Fibroblast of lung (primary cell): ENCODE measurements at regions not wholly inside any gene's neighbourhood (a gene's known extent, or its start where the extent isn't known, plus 50 kb on each side); places are given as distances from the start of the nearest gene placed in this dataset.

Experiments
- DNase-seq, 2 donors: peaks; one replicate each; pipeline versions ENCODE4 v3.0.0 to v3.0.0-alpha.2; 2010; ENCODE audit warnings: low read depth in 2 of 2
- H2AFZ ChIP-seq: 2 replicates; pipeline ENCODE4 v1.5.1; 2012; ENCODE audit warnings: low read length, control low read depth, inconsistent platforms
- H3K27ac ChIP-seq: 2 replicates; pipeline ENCODE4 v1.5.1; 2011; ENCODE audit warnings: low read length, control low read depth; ENCODE audit not compliant: insufficient read depth
- H3K27me3 ChIP-seq: 2 replicates; pipeline ENCODE4 v1.5.1; 2011; ENCODE audit warnings: mild to moderate bottlenecking, low read length; ENCODE audit not compliant: control insufficient read depth, insufficient read depth
- H3K36me3 ChIP-seq: 2 replicates; pipeline ENCODE4 v1.5.1; 2011; ENCODE audit warnings: low read length; ENCODE audit not compliant: control insufficient read depth, insufficient read depth
- H3K4me1 ChIP-seq: 2 replicates; pipeline ENCODE4 v1.5.1; 2011; ENCODE audit warnings: low read length; ENCODE audit not compliant: control insufficient read depth, insufficient read depth; ENCODE audit errors: extremely low read depth
- H3K4me2 ChIP-seq: 2 replicates; pipeline ENCODE4 v1.5.1; 2011; ENCODE audit warnings: low read length, control low read depth; ENCODE audit not compliant: insufficient read depth; ENCODE audit errors: extremely low read depth
- H3K4me3 ChIP-seq, 4 experiments: fragments of 200-600 bp in 1 of 4; sonication (generic) in 1 of 4; replicated peaks in 1 of 4; 2 replicates each; pipeline ENCODE4 v1.5.1; 2011 to 2016; ENCODE audit warnings: low read length in 4 of 4, low read depth in 3 of 4, mild to moderate bottlenecking in 3 of 4, control low read depth in 2 of 4, inconsistent platforms in 1 of 4, mixed read lengths in 1 of 4; ENCODE audit not compliant: insufficient read depth in 1 of 4; ENCODE audit errors: control extremely low read depth in 1 of 4
- H3K79me2 ChIP-seq: 2 replicates; pipeline ENCODE4 v1.5.1; 2012; ENCODE audit warnings: mild to moderate bottlenecking, low read length, inconsistent platforms; ENCODE audit not compliant: control insufficient read depth, insufficient read depth
- H3K9ac ChIP-seq: 2 replicates; pipeline ENCODE4 v1.5.1; 2011; ENCODE audit warnings: mild to moderate bottlenecking, low read length, control low read depth; ENCODE audit not compliant: insufficient read depth
- H3K9me3 ChIP-seq: 2 replicates; pipeline ENCODE4 v1.5.1; 2012; ENCODE audit warnings: low read depth, low read length; ENCODE audit not compliant: control insufficient read depth, insufficient read depth
- H4K20me1 ChIP-seq: 2 replicates; pipeline ENCODE4 v1.5.1; 2011; ENCODE audit warnings: low read length; ENCODE audit not compliant: control insufficient read depth, insufficient read depth; ENCODE audit errors: extremely low read depth
- CTCF ChIP-seq, 2 donors: IDR thresholded peaks in 1 of 2; conservative IDR thresholded peaks in 1 of 2; 1 replicate in 1 of 2; 2 replicates in 1 of 2; pipeline ENCODE4 v1.5.1; 2011 to 2012; ENCODE audit warnings: low read length in 2 of 2, control low read depth in 1 of 2, inconsistent platforms in 1 of 2, low read depth in 1 of 2, mild to moderate bottlenecking in 1 of 2
- EZH2 ChIP-seq: IDR thresholded peaks from 2 replicates; pipeline ENCODE4 v1.5.1; 2012; ENCODE audit warnings: low read length, control low read depth, mild to moderate bottlenecking; ENCODE audit errors: missing control alignments

GRCh38 chr21:34272321-34272720 is 91.5 kb upstream of the KCNE2 start:
- Histone ChIP-seq H3K27me3 (peaks cover 2% of the 10 kb centered on the region), H3K27ac (no peak overlapping the region), H4K20me1 (no peaks in the 10 kb centered on the region), H3K9me3 (no peaks in the 10 kb centered on the region), H3K79me2 (no peaks in the 10 kb centered on the region), H3K9ac (no peak overlapping the region), H3K4me2 (no peak overlapping the region), H3K36me3 (no peaks in the 10 kb centered on the region), H3K4me1 (no peaks in the 10 kb centered on the region), H3K4me3 (no peak overlapping the region), H2AFZ (no peak overlapping the region)
- DNase-seq = no peak
- TF ChIP-seq CTCF (conservative IDR thresholded peaks at IDR 0.05 in 1 of 2, IDR thresholded peaks at IDR 0.05 in 1 of 2; ENCODE audit: low read depth in 1 of 2, low read length in 2 of 2) (no peak), EZH2 (no peak)

GRCh38 chr21:34274001-34274400 is 89.8 kb upstream of the KCNE2 start:
- Histone ChIP-seq H3K36me3 (no peaks in the 10 kb centered on the region), H3K4me3 (no peak overlapping the region), H3K9ac (no peak overlapping the region), H3K27ac (no peak overlapping the region), H3K27me3 (peaks cover 2% of the 10 kb centered on the region), H4K20me1 (no peaks in the 10 kb centered on the region), H3K4me1 (no peaks in the 10 kb centered on the region), H3K79me2 (no peaks in the 10 kb centered on the region), H3K4me2 (no peak overlapping the region), H2AFZ (no peak overlapping the region), H3K9me3 (no peaks in the 10 kb centered on the region)
- DNase-seq = peak in 1 of 2 donors; percentile 61
- TF ChIP-seq EZH2 (no peak), CTCF (conservative IDR thresholded peaks at IDR 0.05 in 1 of 2, IDR thresholded peaks at IDR 0.05 in 1 of 2; ENCODE audit: low read depth in 1 of 2, low read length in 2 of 2) (no peak)

- no peak overlapping the region for H3K4me3 ChIP-seq
- no peaks in the 10 kb centered on the region for H3K79me2 ChIP-seq
- H4K20me1 ChIP-seq = no peaks in the 10 kb centered on the region
- H3K27ac ChIP-seq = no peak overlapping the region
- peak in 1 of 2 donors; percentile 5 for DNase-seq
- no peak for TF ChIP-seq CTCF (conservative IDR thresholded peaks at IDR 0.05 in 1 of 2, IDR thresholded peaks at IDR 0.05 in 1 of 2; ENCODE audit: low read depth in 1 of 2, low read length in 2 of 2)
- no peak for TF ChIP-seq EZH2
- no peak overlapping the region for H2AFZ ChIP-seq
- no peaks in the 10 kb centered on the region for H3K9me3 ChIP-seq
- no peaks in the 10 kb centered on the region for H3K36me3 ChIP-seq
- H3K9ac ChIP-seq = no peak overlapping the region
- H3K4me1 ChIP-seq = no peaks in the 10 kb centered on the region
- H3K27me3 ChIP-seq = no peaks in the 10 kb centered on the region
- no peak overlapping the region for H3K4me2 ChIP-seq
Measured at GRCh38 chr21:34276711-34277425, 86.9 kb upstream of the KCNE2 start.
